ENCODE measurements at regions not wholly inside any gene's neighbourhood (a gene's known extent, or its start where the extent isn't known, plus 50 kb on each side); places are given as distances from the start of the nearest gene placed in this dataset.

DNA sequence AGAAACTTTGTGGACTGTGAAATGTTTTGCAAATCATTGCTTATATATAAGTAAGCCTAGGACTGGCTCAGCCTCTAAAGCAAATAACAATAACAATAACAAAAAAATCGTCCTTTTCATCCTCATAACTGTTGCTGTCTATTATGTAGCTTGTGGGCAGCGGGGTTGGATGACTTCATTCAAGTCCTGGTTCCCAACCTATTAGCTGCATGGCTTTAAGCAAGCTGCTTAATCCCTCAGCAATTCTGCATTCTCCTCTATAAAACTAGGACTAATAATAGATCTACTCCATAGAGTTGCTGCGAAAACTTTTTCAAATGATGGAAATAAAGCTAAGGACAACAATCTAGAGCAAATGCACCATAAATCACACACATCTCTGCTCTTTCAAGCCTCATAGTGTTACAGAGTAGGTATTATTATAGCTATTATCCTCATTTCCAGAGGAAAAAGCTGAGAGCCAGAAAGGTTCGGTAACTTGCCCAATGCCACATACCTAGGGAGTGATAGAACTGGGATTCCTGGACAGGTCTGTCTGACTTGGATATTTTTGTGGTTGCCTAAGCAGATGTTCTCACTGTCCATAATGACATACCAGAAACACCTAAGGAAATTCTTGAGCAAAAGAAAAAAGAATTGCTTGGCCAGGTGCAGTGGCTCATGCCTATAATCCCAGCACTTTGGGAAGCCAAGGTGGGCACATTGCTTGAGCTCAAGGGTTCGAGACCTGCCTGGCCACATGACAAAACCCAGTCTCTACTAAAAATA lies 98.8 kb upstream of the ADRA1B start:
- TF ChIP-seq, protein P1, sequence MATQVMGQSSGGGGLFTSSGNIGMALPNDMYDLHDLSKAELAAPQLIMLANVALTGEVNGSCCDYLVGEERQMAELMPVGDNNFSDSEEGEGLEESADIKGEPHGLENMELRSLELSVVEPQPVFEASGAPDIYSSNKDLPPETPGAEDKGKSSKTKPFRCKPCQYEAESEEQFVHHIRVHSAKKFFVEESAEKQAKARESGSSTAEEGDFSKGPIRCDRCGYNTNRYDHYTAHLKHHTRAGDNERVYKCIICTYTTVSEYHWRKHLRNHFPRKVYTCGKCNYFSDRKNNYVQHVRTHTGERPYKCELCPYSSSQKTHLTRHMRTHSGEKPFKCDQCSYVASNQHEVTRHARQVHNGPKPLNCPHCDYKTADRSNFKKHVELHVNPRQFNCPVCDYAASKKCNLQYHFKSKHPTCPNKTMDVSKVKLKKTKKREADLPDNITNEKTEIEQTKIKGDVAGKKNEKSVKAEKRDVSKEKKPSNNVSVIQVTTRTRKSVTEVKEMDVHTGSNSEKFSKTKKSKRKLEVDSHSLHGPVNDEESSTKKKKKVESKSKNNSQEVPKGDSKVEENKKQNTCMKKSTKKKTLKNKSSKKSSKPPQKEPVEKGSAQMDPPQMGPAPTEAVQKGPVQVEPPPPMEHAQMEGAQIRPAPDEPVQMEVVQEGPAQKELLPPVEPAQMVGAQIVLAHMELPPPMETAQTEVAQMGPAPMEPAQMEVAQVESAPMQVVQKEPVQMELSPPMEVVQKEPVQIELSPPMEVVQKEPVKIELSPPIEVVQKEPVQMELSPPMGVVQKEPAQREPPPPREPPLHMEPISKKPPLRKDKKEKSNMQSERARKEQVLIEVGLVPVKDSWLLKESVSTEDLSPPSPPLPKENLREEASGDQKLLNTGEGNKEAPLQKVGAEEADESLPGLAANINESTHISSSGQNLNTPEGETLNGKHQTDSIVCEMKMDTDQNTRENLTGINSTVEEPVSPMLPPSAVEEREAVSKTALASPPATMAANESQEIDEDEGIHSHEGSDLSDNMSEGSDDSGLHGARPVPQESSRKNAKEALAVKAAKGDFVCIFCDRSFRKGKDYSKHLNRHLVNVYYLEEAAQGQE (IDR thresholded peaks at IDR 0.05; ENCODE audit: insufficient read depth in 1 of 2, low read depth in 2 of 2, low read length in 2 of 2), result no peak
- TF ChIP-seq SIN3A (IDR thresholded peaks at IDR 0.05; ENCODE audit: borderline replicate concordance, insufficient read depth, low read length) (no peak), POLR2AphosphoS5 (IDR thresholded peaks at IDR 0.05; ENCODE audit: low read depth, low read length) (no peak), TAF1 (IDR thresholded peaks at IDR 0.05; ENCODE audit: borderline replicate concordance, insufficient read depth, low read length) (no peak), FOXP2 (optimal IDR thresholded peaks at IDR 0.05; ENCODE audit: borderline replicate concordance, extremely low read depth, extremely low read length, insufficient read depth) (no peak)

DNA sequence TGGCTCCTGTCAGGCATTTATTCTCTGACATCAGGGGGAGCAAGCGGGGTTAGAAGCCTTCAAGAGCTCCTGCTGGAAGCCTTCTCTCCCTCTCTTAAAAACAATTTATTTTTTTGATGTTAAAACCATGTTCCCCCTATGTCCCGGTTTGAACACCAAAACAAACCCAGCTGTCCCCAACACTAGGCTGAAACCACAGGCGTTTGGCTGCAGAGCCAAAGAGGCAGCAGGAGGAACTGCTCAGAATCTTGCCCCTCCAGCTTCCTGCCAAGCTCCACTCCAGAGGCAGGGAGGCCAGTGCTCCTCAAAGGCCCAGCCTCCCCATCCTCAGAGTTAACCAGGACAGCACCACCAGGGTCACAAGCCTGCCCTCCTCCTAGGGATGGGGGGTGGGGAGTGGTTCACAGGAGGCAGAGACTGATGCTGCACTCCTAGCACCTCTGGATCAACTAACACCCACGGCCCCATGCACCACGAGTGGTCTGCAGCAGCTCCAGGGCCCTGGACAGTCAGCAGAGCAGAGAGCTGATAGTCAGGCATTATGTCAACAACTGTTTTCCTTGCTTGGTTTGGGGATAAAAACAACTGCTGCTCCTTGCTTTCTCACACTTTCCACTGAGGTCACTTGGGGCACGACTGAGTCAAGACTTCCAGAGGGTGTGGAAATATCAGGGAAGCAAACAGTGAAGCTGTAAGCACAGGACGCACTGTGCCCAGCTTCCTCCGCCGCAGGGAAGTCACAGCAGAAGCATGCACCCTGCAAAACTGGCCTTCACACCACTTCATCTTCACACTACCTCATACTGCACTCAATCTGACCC lies 96.5 kb upstream of the ADRA1B start:
- TF ChIP-seq SIN3A (IDR thresholded peaks at IDR 0.05; ENCODE audit: borderline replicate concordance, insufficient read depth, low read length) (no peak), FOXP2 (optimal IDR thresholded peaks at IDR 0.05; ENCODE audit: borderline replicate concordance, extremely low read depth, extremely low read length, insufficient read depth) (no peak), TAF1 (IDR thresholded peaks at IDR 0.05; ENCODE audit: borderline replicate concordance, insufficient read depth, low read length) (no peak), POLR2AphosphoS5 (IDR thresholded peaks at IDR 0.05; ENCODE audit: low read depth, low read length) (no peak)
- TF ChIP-seq, protein P1 (IDR thresholded peaks at IDR 0.05; ENCODE audit: insufficient read depth in 1 of 2, low read depth in 2 of 2, low read length in 2 of 2), result no peak

DNA sequence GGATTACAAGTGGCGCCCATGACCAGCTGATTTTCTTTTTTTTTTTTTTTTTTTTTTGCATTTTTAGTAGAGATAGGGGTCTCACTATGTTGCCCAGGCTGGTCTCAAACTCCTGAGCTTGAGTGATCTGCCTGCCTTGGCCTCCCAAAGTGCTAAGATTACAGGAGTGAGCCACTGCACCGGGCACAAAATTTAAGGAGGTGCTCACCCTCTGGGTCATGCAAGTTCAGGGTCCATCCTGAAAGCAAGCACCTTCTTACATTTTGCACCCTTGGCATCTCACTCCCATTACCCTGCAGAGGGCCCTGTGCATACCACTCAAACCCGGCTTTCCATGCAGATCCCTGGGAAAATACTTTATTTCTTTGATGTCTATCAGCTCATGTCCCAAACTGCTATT lies 95.6 kb upstream of the ADRA1B start:
- TF ChIP-seq TAF1 (IDR thresholded peaks at IDR 0.05; ENCODE audit: borderline replicate concordance, insufficient read depth, low read length) (no peak), SIN3A (IDR thresholded peaks at IDR 0.05; ENCODE audit: borderline replicate concordance, insufficient read depth, low read length) (no peak), POLR2AphosphoS5 (IDR thresholded peaks at IDR 0.05; ENCODE audit: low read depth, low read length) (no peak), FOXP2 (optimal IDR thresholded peaks at IDR 0.05; ENCODE audit: borderline replicate concordance, extremely low read depth, extremely low read length, insufficient read depth) (no peak)
- TF ChIP-seq, protein P1 (IDR thresholded peaks at IDR 0.05; ENCODE audit: insufficient read depth in 1 of 2, low read depth in 2 of 2, low read length in 2 of 2), result no peak

DNA sequence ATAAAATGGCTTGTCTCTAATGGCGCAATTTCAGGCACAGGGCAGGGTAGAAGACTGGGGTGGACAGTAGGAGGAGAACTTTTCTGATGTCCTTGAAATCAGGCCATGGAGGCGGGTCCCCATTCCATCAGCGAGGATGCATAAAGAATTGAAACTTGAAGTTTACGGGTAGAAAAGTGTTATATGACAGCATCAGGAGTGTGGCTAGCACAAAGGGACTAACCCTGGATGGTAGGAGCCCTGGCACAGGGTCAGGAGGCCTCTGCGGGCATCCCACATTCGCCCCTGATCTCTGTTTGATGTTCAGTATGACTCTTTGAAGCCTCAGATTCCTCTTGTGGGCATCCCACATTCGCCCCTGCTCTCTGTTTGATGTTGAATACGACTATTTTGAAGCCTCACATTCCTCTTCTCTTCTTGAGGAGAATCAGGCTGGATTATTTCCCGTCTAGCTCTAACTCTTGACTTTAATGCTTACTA lies 94.8 kb upstream of the ADRA1B start:
- TF ChIP-seq TAF1 (IDR thresholded peaks at IDR 0.05; ENCODE audit: borderline replicate concordance, insufficient read depth, low read length), result no peak
- TF ChIP-seq, protein P1 (IDR thresholded peaks at IDR 0.05; ENCODE audit: insufficient read depth in 1 of 2, low read depth in 2 of 2, low read length in 2 of 2), result no peak
- TF ChIP-seq FOXP2 (optimal IDR thresholded peaks at IDR 0.05; ENCODE audit: borderline replicate concordance, extremely low read depth, extremely low read length, insufficient read depth), result no peak
- TF ChIP-seq POLR2AphosphoS5 (IDR thresholded peaks at IDR 0.05; ENCODE audit: low read depth, low read length), result no peak
- TF ChIP-seq SIN3A (IDR thresholded peaks at IDR 0.05; ENCODE audit: borderline replicate concordance, insufficient read depth, low read length), result no peak
